ENCODE measurements at regions not wholly inside any gene's neighbourhood (a gene's known extent, or its start where the extent isn't known, plus 50 kb on each side); places are given as distances from the start of the nearest gene placed in this dataset.

DNA sequence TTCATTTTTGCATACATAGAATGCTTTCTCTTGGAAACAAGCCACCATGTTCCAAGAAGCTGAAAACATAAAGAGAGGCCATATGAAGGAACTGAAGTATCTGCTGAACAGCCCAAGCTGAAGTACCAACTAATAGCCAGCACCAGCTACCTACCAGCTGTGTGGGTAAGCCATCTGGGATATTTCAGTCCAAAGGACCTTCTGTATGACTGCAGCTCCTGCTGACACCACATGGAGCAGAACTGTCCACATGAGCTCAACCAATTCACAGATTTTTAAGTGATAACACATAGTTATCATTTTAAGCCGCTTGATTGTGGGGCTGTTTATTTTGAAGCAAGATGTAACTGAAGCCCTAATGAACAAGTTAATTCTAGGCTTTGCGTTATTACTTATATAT is 621.1 kb upstream of the KLHL1 start:
- TF ChIP-seq EZH2 (IDR thresholded peaks at IDR 0.05; ENCODE audit: borderline replicate concordance, low read depth, low read length, severe bottlenecking) (no peak), POLR2A (IDR thresholded peaks at IDR 0.05; ENCODE audit: low read depth, low read length) (no peak), GATA2 (IDR thresholded peaks at IDR 0.05; ENCODE audit: insufficient read depth, insufficient read length, low read depth, low read length) (no peak), POLR2AphosphoS5 (IDR thresholded peaks at IDR 0.05; ENCODE audit: insufficient read depth, low read depth, low read length) (no peak), JUN (IDR thresholded peaks at IDR 0.05; ENCODE audit: borderline replicate concordance, insufficient read depth, insufficient read length, low read depth) (no peak), MYC (IDR thresholded peaks at IDR 0.05; ENCODE audit: low read depth, low read length) (no peak)
- TF ChIP-seq, protein P1, sequence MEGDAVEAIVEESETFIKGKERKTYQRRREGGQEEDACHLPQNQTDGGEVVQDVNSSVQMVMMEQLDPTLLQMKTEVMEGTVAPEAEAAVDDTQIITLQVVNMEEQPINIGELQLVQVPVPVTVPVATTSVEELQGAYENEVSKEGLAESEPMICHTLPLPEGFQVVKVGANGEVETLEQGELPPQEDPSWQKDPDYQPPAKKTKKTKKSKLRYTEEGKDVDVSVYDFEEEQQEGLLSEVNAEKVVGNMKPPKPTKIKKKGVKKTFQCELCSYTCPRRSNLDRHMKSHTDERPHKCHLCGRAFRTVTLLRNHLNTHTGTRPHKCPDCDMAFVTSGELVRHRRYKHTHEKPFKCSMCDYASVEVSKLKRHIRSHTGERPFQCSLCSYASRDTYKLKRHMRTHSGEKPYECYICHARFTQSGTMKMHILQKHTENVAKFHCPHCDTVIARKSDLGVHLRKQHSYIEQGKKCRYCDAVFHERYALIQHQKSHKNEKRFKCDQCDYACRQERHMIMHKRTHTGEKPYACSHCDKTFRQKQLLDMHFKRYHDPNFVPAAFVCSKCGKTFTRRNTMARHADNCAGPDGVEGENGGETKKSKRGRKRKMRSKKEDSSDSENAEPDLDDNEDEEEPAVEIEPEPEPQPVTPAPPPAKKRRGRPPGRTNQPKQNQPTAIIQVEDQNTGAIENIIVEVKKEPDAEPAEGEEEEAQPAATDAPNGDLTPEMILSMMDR (IDR thresholded peaks at IDR 0.05; ENCODE audit: extremely low read depth in 1 of 2, insufficient read depth in 1 of 2, low read depth in 1 of 2, low read length in 2 of 2) = no peak
- TF ChIP-seq, protein P2, sequence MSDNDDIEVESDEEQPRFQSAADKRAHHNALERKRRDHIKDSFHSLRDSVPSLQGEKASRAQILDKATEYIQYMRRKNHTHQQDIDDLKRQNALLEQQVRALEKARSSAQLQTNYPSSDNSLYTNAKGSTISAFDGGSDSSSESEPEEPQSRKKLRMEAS (IDR thresholded peaks at IDR 0.05; ENCODE audit: insufficient read depth, insufficient read length) = no peak
